Umbilical cord (tissue), 1 donor: ENCODE measurements at regions not wholly inside any gene's neighbourhood (a gene's known extent, or its start where the extent isn't known, plus 50 kb on each side); places are given as distances from the start of the nearest gene placed in this dataset.
"Not testable (repeated sequence)": the region's sequence is repeated elsewhere in the genome, so short reads cannot be mapped to it uniquely, and the experiment has no call there.

Experiments
- DNase-seq: peaks from one replicate; pipeline ENCODE4 v3.0.0-alpha.2; 2015; ENCODE audit warnings: low spot score

DNA sequence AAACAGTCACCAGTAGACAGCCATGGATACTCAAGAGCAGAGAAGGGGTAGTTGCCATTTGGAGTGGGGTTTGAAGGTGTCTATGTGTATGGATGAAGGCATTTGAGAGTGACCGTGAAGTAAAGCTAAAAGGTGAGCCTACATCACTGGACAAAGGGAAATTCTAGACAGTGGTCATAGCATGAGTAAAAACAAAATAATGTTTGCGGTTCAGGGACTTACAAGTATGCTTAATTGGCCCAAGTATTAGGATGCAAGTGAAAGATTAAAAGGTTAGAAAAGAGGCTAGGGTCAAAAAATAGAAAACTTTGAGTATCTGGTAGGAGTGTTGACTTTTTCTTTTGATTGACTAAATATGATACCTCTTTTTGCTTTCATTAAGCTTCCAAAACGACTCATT lies 238.1 kb upstream of the SLC8A1 start:
- no peak for DNase-seq

DNA sequence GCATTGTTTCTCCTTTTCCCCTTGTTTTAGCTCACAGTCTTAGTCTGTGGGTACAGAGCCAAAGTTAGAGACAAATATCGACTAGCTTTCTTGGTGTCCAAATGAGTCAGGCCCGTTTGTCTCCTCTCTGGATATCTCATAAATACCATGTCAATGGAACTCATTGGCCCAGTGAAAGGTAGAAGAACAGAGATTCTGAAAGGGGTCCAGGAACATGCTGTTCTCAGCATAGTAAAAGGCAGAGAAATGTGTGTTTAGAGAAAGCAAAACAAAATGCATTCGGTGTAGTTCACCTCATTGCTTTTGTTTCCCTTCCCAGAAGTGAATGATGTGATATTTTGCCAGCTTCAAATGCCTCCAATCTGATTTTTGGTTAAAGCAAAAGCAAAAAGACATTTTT lies 238.6 kb upstream of the SLC8A1 start:
- DNase-seq, result no peak

DNA sequence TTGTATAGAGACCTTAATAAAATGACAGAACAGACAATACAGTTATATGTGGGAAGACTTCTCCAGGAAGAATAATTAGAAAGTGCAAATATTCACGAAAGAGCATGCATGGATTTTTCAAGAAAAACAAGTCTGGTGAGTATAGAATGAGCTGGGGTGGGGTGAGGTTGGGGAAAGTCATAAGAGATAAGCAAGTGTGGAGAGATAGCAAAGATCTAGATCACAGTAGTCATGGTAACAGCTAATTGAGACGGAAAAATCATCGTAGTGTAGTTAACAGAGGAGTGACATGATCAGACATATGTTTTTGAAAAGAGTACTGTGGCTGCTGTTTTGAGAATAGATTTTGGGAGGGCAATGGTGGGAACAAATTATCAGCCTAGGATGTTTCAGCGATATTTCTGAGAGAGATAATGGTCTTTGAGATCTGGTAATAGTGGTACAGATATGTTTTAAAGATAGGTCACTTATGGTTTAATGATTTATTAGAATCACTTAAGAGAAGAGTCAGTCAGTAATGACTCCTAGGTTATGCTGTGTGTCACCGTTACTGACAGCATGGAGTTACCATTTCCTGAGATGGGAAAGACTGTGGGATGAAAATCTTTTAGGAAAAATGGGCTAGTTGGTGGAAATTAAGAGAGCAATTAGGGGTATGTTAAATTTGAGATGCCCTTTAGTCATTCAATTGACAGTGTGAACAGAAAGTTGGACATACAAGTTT lies 248.5 kb upstream of the SLC8A1 start:
- peak; percentile 31 for DNase-seq

DNA sequence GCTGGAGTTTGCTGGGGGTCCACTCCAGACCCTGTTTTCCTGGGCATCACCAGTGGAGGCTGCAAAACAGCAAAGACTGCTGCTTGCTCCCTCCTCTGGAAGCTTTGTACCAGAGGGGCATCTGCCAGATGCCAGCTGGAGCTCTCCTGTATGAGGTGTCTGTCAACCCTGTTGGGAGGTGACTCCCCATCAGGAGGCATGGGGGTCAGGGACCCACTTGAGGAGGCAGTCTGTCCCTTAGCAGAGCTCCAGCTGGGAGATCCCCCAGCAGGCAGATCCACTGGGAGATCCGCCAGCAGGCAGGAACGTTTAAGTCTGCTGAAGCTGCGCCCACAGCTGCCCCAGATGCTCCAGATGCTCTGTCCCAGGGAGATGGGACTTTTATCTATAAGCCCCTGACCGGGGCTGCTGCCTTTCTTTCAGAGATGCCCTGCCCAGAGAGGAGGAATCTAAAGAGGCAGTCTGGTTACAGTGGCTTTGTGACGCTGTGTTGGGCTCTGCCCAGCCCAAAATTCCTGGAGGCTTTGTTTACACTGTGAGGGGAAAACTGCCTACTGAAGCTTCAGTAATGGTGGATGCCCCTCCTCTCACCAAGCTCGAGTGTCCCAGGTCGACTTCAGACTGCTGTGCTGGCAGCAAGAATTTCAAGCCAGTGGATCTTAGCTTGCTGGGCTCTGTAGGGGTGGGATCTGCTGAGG lies 260.5 kb upstream of the SLC8A1 start:
- DNase-seq, result not testable (repeated sequence)

DNA sequence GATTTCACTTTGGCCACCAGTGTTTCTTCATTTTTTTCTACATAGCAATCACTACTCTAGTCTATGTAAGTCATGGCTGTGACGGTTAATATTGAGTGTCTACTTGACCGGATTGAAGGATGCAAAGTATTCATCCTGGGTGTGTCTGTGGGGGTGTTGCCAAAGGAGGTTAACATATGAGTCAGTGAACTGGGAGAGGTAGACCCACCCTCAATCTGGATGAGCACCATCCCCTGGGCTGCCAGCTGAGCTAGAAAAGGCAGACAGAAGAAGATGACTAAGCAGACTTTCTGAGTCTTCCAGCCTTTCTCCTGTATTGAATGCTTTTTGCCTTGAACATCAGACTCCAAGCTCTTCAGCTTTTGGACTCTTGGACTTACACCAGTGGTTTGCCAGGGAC lies 265.0 kb upstream of the SLC8A1 start:
- DNase-seq, result peak; percentile 61

DNA sequence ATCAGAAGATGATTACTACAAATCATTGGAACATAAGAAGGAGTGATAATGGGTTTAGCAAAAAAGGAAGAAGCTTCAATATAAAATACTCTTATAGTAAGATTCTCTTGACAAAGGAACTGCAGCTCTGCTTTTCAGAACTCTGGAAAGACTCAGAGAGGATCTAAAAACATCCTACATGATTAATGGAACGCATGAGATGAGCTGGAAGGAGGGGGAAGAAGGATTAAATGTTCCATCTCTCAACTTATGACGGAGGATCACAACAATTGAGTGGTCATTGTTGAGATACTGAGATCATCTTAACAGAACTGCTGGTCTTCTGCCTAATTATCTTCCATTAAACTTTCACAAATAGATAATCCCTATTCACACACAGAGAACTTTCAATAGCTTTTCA lies 267.5 kb upstream of the SLC8A1 start:
- peak; percentile 78 for DNase-seq

DNA sequence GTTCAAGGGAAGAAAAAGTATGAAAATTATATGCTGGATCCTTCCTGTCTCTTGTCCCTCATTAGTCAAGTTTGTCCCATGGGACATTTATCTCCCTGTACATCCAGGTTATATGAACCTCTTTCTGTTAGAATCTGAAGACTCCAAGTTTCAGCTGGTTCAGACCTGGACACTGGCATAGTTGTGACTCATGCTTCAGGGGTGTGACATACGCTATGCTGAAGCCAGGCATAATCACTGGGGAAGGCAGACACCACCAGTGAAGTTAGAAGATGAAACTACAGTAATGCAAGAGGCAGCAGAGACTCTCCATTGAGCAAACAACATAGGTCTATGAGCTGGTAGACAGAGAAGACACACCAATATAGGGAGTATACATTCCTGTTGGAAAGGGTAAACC lies 269.7 kb upstream of the SLC8A1 start:
- no peak for DNase-seq

DNA sequence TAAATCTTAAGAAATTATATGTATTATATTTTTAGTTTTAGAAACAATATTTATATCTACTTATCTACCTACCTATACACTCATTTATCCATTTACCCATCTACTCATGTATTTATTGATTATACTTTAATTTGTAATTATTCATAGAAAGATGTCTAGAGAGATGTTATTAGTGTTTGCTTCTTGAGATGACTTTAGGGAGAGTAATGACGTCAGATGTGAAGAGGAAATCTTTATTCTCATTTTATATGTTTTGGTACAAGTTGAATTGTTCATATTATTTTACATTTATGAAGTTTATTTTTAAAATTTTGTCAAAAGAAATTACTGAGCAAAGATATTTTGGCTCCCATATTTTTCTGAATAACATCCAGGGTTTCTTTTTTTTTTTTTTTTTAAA lies 271.3 kb upstream of the SLC8A1 start:
- no peak for DNase-seq

DNA sequence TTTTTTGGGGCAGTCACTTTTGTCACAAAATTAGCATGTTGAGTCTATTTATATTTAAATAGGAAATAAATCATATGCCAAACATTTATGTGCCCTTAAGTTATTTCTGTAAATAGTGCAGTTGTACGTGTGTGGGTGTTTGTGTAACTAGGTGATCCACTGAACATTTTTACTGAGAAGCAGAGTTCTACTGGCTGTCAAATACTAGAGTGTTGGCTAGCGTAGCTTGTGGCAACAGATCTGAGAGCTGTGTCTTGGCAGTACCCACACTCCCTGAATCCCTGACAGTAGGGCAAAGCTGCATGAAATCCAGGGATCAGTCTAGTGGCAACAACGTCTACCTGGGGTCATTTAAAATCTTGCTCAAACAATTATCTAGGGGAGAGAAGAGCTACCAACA lies 273.1 kb upstream of the SLC8A1 start:
- DNase-seq, result peak; percentile 30

DNA sequence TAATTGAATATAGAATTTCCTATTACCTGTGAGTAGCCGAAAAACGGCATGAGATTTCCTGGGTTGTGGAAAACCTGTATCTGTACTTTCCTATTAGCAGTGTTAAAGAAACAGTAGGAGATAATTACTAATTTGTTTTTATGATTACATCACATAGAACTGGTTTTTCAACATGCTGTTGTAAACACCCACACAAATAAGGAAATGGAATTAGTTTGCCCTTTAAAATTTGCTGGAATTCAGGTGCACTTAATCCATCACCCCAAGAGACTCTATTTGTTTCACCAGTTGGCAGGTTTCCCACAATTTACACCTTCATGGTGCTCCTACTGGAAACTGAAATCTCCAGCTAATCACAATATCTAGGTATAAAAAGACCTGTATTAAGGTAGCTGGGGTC lies 274.1 kb upstream of the SLC8A1 start:
- no peak for DNase-seq

DNA sequence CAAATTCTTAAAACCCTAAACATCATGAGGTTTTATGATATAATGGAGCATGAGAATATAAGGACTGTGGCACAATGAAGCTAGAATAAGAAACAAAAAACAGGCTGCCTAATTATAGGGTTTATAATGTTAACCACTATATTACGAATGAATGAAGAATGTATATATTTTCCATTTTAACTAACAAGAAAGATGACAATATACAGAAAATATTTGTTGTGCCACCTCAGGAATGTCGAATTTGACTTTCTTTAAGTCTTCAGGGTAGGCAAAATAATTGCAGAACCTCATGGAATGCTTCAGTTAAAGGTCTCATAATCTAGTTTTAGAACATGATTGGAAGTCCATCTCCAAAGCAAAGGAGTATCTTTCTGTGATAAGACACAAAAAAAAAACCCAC lies 282.9 kb upstream of the SLC8A1 start:
- DNase-seq, result no peak

DNA sequence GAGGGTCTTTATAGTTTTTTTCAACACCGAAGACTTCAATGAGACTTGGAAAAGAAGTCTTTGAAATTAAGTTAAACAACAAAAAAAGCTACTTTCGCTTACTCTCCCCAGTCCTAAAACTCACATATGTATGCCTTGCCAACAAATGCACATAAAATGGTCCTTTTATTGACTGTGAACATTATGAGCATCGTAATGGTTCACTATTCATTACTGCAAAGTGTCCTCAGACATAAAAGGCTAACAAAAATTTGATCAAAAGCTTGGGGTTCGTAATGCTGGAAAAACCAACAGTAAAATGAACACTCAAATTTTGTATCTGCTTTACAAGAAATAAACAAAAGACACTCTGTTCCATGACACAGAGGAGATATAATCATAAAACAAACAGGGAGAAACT lies 285.3 kb upstream of the SLC8A1 start:
- no peak for DNase-seq

DNA sequence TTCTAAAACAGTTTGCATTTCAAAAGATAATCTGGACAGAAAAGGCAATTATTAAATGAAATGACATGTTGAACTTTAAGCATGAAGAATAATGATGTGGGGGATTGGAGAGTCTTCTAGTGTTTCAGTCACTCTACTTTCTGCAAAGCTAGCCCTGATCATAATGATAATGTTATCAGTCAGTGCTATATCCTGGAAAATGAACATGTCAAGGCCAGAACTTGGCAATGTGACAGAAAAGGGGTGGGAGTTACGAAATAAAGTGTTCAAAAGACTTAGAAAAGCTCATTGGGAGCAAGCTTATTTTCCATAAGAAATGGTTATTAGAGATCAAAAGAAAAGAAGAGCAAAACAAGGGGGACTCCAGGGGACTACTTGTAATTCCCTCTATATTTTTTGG lies 288.5 kb upstream of the SLC8A1 start:
- DNase-seq, result peak; percentile 36

DNA sequence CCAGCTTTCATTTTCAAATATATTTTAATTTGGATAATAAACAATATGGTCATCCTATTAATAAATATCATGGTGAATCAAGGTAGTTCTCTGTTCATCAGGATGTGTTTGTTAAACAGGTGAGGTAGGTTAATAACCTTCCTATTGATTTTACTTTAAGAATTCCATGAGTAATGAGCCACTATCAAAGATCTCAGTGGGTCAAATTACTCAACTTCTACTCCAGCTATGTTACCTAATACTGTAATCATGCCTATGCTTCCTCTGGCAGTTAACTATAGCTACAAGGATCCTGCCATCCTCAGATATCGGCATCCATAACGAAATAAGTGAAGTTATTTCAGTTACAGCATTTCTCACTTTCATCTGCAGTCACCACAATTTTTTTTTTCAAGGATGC lies 289.6 kb upstream of the SLC8A1 start:
- no peak for DNase-seq

DNA sequence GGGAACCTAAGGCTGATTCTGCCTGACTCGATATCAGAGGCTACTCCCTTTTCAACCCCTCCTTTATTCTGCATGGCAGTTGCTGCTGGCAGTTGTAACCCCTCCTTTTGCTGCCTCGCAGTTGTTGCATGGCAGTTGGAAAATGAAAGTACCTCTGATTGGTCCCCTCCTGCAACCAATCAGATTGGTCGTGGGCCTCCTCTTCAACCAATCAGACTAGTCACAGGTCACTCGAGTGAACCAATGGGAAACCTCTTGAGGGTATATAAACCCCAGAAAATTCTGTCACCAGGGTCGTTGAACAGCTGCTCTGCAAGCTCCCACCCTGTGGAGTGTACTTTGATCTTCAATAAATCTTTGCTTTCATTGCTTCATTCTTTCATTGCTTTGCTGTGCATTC lies 294.3 kb upstream of the SLC8A1 start:
- DNase-seq, result no peak

DNA sequence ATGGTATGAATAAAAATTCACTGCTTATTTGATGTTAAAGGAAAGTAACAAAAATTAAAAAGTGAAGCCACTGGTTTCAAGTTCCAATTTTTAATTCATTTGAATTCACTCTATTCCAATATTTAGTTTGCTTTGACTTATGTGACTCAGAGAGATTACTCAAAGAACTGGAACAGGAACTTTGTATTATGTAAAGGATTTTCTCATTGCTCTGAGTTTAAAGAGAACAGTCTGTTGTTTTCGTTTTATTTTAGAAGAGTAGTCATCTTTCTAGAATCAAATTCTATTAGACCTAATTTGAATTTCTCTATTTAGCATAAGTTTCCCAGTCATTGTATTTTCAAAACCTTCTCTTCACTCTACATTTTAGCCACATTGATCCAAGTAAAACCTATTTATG lies 300.1 kb upstream of the SLC8A1 start:
- DNase-seq, result no peak

DNA sequence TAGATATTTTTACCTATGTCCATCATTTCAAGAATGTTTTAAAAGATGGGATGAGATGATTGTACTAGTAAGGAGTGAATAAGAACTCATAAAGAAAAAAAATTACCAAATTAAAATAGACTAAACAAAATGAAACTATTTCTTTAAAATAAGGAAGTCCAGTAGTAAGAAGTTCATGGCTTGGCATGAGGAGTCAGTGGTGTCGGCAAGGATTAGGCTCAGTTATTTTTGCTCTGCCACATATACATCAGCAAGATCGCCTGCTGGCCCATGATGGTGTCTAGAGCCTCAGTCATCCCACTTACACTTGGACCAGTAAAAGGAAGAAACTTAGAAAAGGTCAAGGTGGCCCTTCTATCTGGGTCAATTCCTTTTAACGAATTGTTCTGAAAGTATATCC lies 300.9 kb upstream of the SLC8A1 start:
- no peak for DNase-seq

DNA sequence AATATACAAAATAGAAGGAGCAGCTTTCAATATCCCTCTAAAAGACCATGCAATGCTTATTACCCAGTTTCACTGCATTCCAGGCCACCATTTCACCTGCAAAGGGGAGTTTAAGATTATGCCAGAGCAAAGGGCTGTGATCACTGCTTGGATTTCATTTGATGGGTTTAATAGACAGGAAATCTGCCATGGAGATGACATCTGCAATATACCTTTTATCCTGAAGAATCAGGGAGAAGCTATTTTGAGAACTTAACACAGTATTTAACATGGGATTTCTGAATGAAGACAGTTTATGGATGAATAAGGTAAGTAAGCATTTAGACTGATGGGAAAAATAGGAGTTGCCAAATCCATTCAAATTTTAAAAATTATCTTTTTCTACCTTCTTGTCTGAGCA lies 303.0 kb upstream of the SLC8A1 start:
- no peak for DNase-seq

DNA sequence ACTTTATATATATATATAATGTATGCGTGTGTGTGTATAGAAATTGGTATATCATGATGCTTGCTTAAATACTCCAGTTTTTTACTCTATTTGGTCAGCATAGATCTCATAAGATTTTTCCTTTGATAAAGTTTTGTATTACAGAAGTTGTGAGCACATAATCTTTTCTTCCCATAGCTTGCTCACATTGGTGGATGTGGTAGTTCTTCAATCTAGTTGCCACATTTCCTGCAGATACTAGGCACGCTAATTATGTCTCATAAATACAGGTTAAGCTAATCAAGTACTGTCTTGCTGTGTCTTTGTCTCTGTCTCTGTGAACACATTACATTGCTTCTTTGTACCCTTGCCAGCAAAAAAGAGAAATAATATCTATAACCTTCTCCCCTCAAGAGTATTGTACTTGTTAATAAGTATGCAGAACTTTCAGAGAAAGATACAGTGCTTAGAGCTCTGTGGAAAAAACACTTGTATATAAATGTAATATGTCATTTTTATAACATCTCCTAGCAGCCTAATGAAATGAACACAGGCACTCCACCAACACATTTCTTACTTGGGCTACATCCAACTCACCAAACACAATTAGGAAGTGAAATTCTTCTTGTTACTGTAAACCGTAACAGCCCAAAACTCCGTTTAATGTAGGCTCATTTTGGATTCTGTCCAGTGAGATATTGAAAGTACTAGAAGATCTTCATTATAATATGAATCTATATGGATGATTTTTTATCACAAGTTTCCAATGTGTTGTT lies 306.7 kb upstream of the SLC8A1 start:
- DNase-seq, result no peak

DNA sequence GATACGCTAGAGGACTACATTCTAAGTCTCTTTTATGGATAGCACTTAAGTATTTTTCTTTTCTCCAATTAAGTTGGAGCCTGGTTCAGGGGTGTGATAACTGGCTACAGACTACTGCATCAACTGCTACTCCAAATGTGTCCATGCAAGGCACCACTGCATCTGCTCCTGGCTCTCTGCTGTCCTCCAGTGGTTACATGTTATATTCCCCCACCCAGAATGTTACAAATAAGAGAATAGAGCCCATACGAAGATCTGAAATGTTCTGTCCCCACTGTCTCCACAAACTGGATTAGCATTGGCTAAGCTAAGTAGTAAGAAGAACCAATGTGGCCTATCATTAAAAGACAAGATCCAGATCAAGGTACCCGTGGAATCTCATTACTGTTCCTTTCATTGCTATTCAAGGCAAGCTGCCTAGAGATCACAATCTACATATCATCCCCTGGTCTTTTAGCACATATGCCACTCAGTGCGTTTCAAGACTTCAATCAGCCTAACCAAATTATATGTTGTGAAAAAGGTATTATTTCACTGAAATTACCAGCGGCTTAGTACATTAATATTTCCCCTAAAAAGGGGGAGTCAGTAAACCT lies 308.3 kb upstream of the SLC8A1 start:
- DNase-seq, result no peak

DNA sequence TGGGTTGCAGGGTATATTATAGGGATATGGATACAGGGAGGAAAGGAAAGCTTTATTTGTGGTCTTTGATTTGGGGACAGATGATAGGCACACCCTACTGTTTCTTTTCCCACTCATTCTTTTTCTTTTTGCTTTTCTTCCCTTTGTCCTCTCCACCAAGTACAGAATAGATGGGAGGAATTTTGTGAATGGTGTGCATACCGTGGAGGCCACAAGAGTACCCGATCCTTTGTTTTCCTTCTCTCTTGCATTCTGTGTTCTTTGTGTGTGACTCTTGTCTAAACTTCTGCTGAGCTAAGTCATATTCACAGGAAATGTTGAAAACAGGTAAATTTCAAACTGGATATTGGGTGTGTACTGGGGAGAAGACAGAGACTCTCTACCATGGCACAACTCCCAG lies 321.4 kb upstream of the SLC8A1 start:
- no peak for DNase-seq

DNA sequence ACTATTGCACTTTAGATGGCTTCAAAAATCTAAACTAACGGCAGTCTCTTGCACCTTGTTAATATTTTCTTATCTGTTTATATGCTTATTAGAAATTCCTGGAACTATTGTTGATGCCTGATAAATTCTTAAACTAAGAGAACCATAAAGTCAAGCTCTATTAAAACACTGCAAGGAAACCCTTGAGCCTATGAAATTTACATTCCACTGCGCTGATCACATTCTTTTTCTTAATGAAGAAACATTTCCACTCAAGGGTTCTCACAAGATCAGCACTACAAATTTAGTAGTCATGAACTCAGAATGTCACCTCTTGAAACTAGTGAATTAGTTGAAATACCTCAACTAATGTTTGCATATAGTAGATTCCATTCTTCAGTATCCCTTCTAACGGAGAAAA lies 331.8 kb upstream of the SLC8A1 start:
- DNase-seq, result no peak

DNA sequence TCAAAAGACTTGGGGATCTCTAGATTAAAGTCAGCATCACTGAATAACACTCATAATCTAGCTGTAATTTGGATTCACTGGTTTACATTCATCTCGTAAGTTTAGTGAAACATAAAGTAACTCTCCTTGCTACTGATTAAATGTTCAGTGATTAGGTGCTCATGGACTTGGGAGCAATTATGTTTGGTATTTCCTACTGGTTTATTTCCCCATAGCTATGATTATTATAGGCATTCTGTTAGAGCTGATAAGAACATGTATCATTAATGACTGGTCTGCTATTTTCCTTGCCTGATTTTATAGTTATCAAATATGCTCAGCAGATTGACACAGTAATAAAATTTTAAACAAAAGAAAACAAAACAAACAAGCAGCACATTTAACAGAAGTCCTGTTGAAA lies 334.7 kb upstream of the SLC8A1 start:
- DNase-seq, result no peak
